Calu3 (cell line): ENCODE measurements at regions not wholly inside any gene's neighbourhood (a gene's known extent, or its start where the extent isn't known, plus 50 kb on each side); places are given as distances from the start of the nearest gene placed in this dataset.

Experiments used
- BruUV-seq: library from RNA; stranded (reverse); fragments of 400-500 nt; replicated peaks from 2 replicates; lab custom pipeline; 2021; lab: Mats Ljungman, UMichigan
- CTCF ChIA-PET: fragments of 300-600 bp; sonication (Branson Sonifier 250); formaldehyde crosslinking; loops from one replicate; lab custom pipeline; 2022; ENCODE audit warnings: antibody characterized with exemption; lab: Charles Lee
- DNase-seq: peaks from one replicate; pipeline ENCODE4 v3.0.0; 2022
- H3K27ac Mint-ChIP-seq: one replicate; pipeline ENCODE4 v1.8.0; 2022; ENCODE audit warnings: mixed read lengths; ENCODE audit not compliant: unreplicated experiment
- H3K27me3 Mint-ChIP-seq: one replicate; pipeline ENCODE4 v1.8.0; 2022; ENCODE audit warnings: mixed read lengths; ENCODE audit not compliant: unreplicated experiment
- H3K36me3 Mint-ChIP-seq: one replicate; pipeline ENCODE4 v1.8.0; 2022; ENCODE audit warnings: mild to moderate bottlenecking, moderate library complexity, mixed read lengths; ENCODE audit not compliant: insufficient read depth, unreplicated experiment
- H3K4me1 Mint-ChIP-seq: one replicate; pipeline ENCODE4 v1.8.0; 2022; ENCODE audit warnings: mild to moderate bottlenecking, low read depth, mixed read lengths; ENCODE audit not compliant: unreplicated experiment
- H3K4me3 Mint-ChIP-seq: one replicate; pipeline ENCODE4 v1.8.0; 2022; ENCODE audit warnings: mild to moderate bottlenecking, low read depth, moderate library complexity, mixed read lengths; ENCODE audit not compliant: unreplicated experiment
- H3K9me3 Mint-ChIP-seq: one replicate; pipeline ENCODE4 v1.8.0; 2022; ENCODE audit warnings: low read depth, mixed read lengths; ENCODE audit not compliant: unreplicated experiment
- intact Hi-C: fragments of 100-400 bp; cut with micrococcal nuclease; formaldehyde crosslinking; loops from one replicate; pipeline ENCODE4 v1.10.0; 2022; ENCODE audit not compliant: unreplicated experiment
- TF ChIP-seq, protein P1 (sequence below): fragments of 200-600 bp; IDR thresholded peaks from one replicate; pipeline ENCODE4 v1.8.0; 2022; ENCODE audit warnings: antibody characterized with exemption; ENCODE audit not compliant: unreplicated experiment

DNA sequence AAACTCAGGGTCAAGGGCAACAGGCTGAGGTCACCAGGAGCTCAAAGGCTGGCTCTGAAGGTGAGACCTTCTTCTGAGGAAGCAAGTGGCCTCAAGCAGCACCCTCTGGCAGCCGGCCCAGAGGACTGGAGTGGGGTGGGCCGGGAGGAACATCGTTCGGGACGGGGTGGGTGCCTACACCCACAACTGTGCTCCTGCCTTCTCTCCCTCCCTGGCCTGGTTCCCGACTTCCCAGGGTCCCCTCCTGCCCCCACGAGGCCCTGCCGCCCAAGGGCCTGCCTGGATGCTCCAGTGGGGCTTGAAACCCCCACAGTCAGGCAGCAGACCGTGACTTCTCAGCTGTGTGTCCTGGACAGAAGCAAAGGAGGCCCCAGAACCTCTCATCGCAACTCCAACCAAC, 195.7 kb downstream of the IGLL1 start:
- TF ChIP-seq, protein P1, sequence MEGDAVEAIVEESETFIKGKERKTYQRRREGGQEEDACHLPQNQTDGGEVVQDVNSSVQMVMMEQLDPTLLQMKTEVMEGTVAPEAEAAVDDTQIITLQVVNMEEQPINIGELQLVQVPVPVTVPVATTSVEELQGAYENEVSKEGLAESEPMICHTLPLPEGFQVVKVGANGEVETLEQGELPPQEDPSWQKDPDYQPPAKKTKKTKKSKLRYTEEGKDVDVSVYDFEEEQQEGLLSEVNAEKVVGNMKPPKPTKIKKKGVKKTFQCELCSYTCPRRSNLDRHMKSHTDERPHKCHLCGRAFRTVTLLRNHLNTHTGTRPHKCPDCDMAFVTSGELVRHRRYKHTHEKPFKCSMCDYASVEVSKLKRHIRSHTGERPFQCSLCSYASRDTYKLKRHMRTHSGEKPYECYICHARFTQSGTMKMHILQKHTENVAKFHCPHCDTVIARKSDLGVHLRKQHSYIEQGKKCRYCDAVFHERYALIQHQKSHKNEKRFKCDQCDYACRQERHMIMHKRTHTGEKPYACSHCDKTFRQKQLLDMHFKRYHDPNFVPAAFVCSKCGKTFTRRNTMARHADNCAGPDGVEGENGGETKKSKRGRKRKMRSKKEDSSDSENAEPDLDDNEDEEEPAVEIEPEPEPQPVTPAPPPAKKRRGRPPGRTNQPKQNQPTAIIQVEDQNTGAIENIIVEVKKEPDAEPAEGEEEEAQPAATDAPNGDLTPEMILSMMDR: no peak
- Mint-ChIP-seq H3K36me3 (no peaks in the 10 kb centered on the region), H3K27me3 (peaks cover 17% of the 10 kb centered on the region), H3K4me1 (no peaks in the 10 kb centered on the region), H3K9me3 (no peaks in the 10 kb centered on the region), H3K4me3 (no peak overlapping the region), H3K27ac (no peak overlapping the region)
- DNase-seq: no peak
- CTCF ChIA-PET: no interaction called here
- no TSS peak for BruUV-seq
- intact Hi-C loops: loop anchor here (10.0 kb wide), 1 partner anchor 430 kb away; no protein-coding TSS in a partner anchor

DNA sequence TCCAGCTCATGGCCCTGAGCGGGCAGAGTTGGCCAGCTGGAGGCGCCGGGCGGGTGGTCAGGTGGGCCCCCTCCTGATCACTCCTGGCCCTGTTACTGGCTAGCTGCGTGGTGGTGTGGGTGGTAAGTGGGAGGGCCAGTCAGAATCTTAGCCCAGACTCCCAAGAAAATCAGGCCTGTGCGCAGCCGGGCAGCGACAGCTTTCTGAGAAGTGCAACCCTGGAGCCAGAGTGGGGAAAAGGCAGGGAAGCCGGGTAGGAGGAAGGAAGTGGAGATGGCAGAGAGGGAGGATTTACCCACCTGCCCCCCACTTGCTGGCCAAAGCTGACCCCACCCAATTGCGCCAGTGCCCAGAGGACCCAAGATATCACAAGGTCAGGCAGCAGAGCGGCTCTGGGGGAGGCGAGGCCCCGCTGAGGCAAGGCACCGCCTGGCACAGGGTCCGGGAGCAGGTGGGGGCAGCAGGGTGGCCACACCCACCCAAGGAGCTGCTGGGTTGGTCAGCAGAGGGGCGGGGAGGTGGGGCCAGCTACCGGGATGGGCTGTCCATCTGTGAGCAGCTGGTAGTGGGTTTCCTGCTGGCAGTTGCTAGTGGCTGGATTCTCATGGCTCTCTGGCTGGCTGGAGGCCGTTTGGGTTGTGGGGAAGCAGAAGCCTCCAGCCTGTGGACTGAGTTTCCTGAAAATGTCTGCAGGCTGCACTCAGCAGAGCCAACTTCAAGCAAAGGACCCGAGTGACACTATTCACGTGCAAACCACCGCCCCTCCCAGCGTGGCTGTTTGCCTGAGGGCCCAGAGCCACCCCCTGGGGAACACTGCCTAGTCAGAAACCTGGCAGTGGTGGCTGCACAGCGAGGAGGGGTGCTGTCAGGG, 196.4 kb downstream of the IGLL1 start:
- H3K27ac Mint-ChIP-seq: no peak overlapping the region
- TF ChIP-seq, protein P1: no peak
- no peaks in the 10 kb centered on the region for H3K36me3 Mint-ChIP-seq
- no peak for DNase-seq
- peaks cover 17% of the 10 kb centered on the region for H3K27me3 Mint-ChIP-seq
- H3K4me1 Mint-ChIP-seq: no peaks in the 10 kb centered on the region
- no TSS peak for BruUV-seq
- intact Hi-C loops: loop anchor here (10.0 kb wide), 1 partner anchor 429 kb away; no protein-coding TSS in a partner anchor
- CTCF ChIA-PET: no interaction called here
- no peaks in the 10 kb centered on the region for H3K9me3 Mint-ChIP-seq
- H3K4me3 Mint-ChIP-seq: no peak overlapping the region

DNA sequence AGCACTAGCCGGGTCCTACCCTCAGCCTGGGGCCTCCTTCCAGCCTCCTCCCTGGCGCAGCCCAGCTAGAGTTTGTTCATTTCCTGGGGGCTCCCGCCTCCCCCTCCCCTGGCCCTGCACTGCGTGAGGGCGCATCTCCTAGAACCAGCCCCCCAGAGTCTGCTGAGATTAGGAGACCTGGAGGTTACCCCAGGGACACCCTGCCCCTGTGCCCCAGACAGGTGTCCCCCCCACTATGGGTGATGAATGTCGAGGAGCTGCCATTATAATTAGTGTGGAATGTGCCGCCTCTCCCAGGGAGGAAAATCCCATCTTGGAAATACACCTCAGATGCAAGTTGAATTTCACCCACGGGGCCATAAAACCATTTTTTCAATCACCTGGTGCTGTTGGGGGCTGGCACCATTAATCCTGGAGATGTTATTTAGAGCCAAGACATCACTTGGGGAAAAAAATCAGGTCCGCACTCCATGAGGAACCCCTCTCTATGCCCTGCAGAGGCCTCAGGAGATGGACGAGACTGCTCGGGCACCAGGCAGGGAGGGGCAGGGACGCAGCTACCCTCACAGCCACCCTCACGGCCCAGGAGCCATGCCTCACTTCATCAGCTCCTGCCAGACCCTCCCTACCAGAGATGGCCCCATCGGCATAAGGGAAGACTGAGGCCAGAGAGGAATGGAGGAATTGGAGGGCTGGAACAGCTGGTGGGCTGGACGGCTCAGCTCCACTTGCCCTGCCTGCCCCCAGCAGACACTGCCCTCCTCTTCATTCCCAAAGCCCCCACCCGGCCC, 197.5 kb downstream of the IGLL1 start:
- intact Hi-C loops: loop anchor here (10.0 kb wide), 1 partner anchor 428 kb away; no protein-coding TSS in a partner anchor
- CTCF ChIA-PET: no interaction called here
- no peaks in the 10 kb centered on the region for H3K36me3 Mint-ChIP-seq
- TF ChIP-seq, protein P1: no peak
- H3K9me3 Mint-ChIP-seq: no peaks in the 10 kb centered on the region
- H3K4me3 Mint-ChIP-seq: no peak overlapping the region
- H3K27ac Mint-ChIP-seq: no peak overlapping the region
- BruUV-seq: no TSS peak
- no peaks in the 10 kb centered on the region for H3K4me1 Mint-ChIP-seq
- no peak for DNase-seq
- H3K27me3 Mint-ChIP-seq: peaks cover 20% of the 10 kb centered on the region

DNA sequence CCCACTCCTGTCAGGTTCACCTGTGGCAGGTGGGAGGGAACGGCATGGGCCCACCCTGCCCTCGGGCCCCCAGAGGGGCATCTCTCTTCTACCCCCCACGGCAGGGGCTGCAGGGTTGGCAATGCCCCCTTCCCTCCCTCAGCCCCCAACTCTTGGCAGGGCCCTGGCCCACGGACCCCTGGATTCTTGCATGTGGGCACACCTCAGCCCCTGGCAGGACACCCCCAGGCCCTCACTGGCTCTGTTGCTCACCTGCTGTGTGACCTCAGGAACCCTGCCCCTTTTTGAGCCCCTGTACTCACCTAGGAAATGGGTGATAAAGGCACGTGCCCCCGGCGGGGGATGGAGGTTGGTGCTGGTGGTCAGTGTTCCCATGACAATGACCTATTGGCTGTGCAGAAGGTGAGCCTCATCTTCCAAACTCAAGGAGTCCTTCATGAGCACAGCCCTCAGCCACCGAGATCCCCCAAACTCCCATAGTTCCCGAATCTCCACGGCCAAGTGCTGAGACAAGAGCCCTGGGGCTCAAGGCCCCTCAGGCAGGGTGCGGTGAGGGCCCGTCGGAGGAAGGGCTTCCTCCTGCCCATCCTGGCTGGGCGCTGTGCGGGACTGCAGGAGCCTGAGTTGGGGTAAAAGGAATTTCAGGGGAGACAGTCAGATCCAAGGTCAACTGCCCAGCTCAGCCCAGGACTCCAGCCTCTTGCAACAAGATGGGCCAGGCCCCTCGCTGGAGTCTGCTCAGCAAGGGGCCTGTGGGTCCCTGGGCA, 198.2 kb downstream of the IGLL1 start:
- CTCF ChIA-PET: no interaction called here
- intact Hi-C loops: loop anchor here (10.0 kb wide), 1 partner anchor 427 kb away; no protein-coding TSS in a partner anchor
- H3K27ac Mint-ChIP-seq: no peak overlapping the region

More for the DNA sequence above, 198.2 kb downstream of the IGLL1 start:
- H3K4me3 Mint-ChIP-seq: no peak overlapping the region
- H3K9me3 Mint-ChIP-seq: no peaks in the 10 kb centered on the region
- H3K27me3 Mint-ChIP-seq: peaks cover 28% of the 10 kb centered on the region
- BruUV-seq: no TSS peak
- H3K36me3 Mint-ChIP-seq: no peaks in the 10 kb centered on the region
- H3K4me1 Mint-ChIP-seq: no peaks in the 10 kb centered on the region
- DNase-seq: no peak
- TF ChIP-seq, protein P1: no peak
